ENCODE measurements at regions not wholly inside any gene's neighbourhood (a gene's known extent, or its start where the extent isn't known, plus 50 kb on each side); places are given as distances from the start of the nearest gene placed in this dataset.
"Not testable (repeated sequence)": the region's sequence is repeated elsewhere in the genome, so short reads cannot be mapped to it uniquely, and the experiment has no call there.

- not testable (repeated sequence) for DNase-seq
Observed at GRCh38 chr2:53486185-53486899, 281.3 kb upstream of the CHAC2 start.

GRCh38 chr2:53485021-53485728 lies 282.4 kb upstream of the CHAC2 start:
- no peak for DNase-seq

- DNase-seq, result no peak
Observed at GRCh38 chr2:53484531-53484930, 283.1 kb upstream of the CHAC2 start.

GRCh38 chr2:53477517-53477916 lies 290.1 kb upstream of the CHAC2 start:
- DNase-seq, result no peak

GRCh38 chr2:53476834-53477233 lies 290.8 kb upstream of the CHAC2 start:
- no peak for DNase-seq

- no peak for DNase-seq
Observed at GRCh38 chr2:53475766-53476165, 291.8 kb upstream of the CHAC2 start.

- DNase-seq, result no peak
Observed at GRCh38 chr2:53475321-53475720, 292.3 kb upstream of the CHAC2 start.

GRCh38 chr2:53474914-53475313 lies 292.7 kb upstream of the CHAC2 start:
- no peak for DNase-seq

- DNase-seq, result no peak
Observed at GRCh38 chr2:53473775-53474311, 293.8 kb upstream of the CHAC2 start.

- DNase-seq, result no peak
Observed at GRCh38 chr2:53473236-53473635, 294.4 kb upstream of the CHAC2 start.

- DNase-seq, result no peak
Observed at GRCh38 chr2:53467467-53468180, 300.0 kb upstream of the CHAC2 start.

GRCh38 chr2:53463806-53464726 lies 303.5 kb upstream of the CHAC2 start:
- no peak for DNase-seq

- no peak for DNase-seq
Observed at GRCh38 chr2:53460937-53461336, 306.7 kb upstream of the CHAC2 start.

- DNase-seq, result no peak
Observed at GRCh38 chr2:53460347-53460746, 307.3 kb upstream of the CHAC2 start.

GRCh38 chr2:53455094-53455493 lies 312.5 kb upstream of the CHAC2 start:
- no peak for DNase-seq

- no peak for DNase-seq
Observed at GRCh38 chr2:53452957-53453748, 314.5 kb upstream of the CHAC2 start.

- DNase-seq, result no peak
Observed at GRCh38 chr2:53452400-53452799, 315.2 kb upstream of the CHAC2 start.

- DNase-seq, result peak; percentile 67
Observed at GRCh38 chr2:53450923-53451322, 316.7 kb upstream of the CHAC2 start.

GRCh38 chr2:53448591-53448990 lies 319.0 kb upstream of the CHAC2 start:
- no peak for DNase-seq

GRCh38 chr2:53448086-53448485 lies 319.5 kb upstream of the CHAC2 start:
- no peak for DNase-seq

GRCh38 chr2:53445383-53446070 lies 322.1 kb upstream of the CHAC2 start:
- DNase-seq, result no peak

Data from NCI-H187 treated with DMSO at 0.1 percent for 48 hours (cell line).